GM12878 (cell line): ENCODE measurements at regions not wholly inside any gene's neighbourhood (a gene's known extent, or its start where the extent isn't known, plus 50 kb on each side); places are given as distances from the start of the nearest gene placed in this dataset.

Source experiments
- ATAC-seq: fragments of 200-7000 bp; cut with Tn5 transposase; 3 replicates; pipeline ENCODE4 v1.9.1; 2020; ENCODE audit warnings: mild to moderate bottlenecking, moderate library complexity
- BruUV-seq: library from RNA; stranded (reverse); fragments of 400-500 nt; replicated peaks from 2 replicates; lab custom pipeline; 2021; lab: Mats Ljungman, UMichigan
- CTCF ChIA-PET: fragments of 300-600 bp; sonication (Branson Sonifier 250); formaldehyde crosslinking; extraction: SDS; loops from one replicate; lab custom pipeline; 2021; ENCODE audit warnings: inconsistent platforms; lab: Yijun Ruan, JAX
- POLR2A ChIA-PET: fragments of 350-600 bp; formaldehyde crosslinking; extraction: SDS; loops from one replicate; lab custom pipeline; 2021; ENCODE audit warnings: inconsistent platforms; lab: Charles Lee
- RAD21 ChIA-PET: fragments of 300-600 bp; sonication (Branson Sonifier 250); formaldehyde crosslinking; loops from one replicate; lab custom pipeline; 2023; ENCODE audit warnings: antibody characterized with exemption; ENCODE audit not compliant: unreplicated experiment; lab: Charles Lee
- SMC1A ChIA-PET: fragments of 300-600 bp; sonication (Branson Sonifier 250); formaldehyde crosslinking; loops from one replicate; lab custom pipeline; 2023; ENCODE audit not compliant: unreplicated experiment, uncharacterized antibody; lab: Charles Lee
- DNase-seq: peaks from one replicate; pipeline ENCODE4 v3.0.0-alpha.2; 2011; ENCODE audit warnings: low read depth, low spot score
- FAIRE-seq: peaks from 3 replicates; lab custom pipeline; 2011; peaks lifted over from hg19 to GRCh38; lab: Jason Lieb, UNC
- H2AFZ ChIP-seq: 2 replicates; pipeline ENCODE4 v1.6.0; 2011; ENCODE audit warnings: low read depth, low read length, control low read depth; ENCODE audit not compliant: control insufficient read depth
- H3K27ac ChIP-seq: 2 replicates; pipeline ENCODE4 v1.5.1; 2011; ENCODE audit warnings: control low read depth; ENCODE audit not compliant: control insufficient read depth, insufficient read depth
- H3K27me3 ChIP-seq, 2 experiments: replicated peaks in 1 of 2; 2 replicates each; pipeline versions ENCODE4 v1.6.0 to v1.6.1; 2011; ENCODE audit warnings: low read length in 1 of 2; ENCODE audit not compliant: control insufficient read depth in 2 of 2, insufficient read depth in 2 of 2
- H3K36me3 ChIP-seq, 2 experiments: 2 replicates each; pipeline ENCODE4 v1.5.1; 2011; ENCODE audit warnings: low read length in 1 of 2; ENCODE audit not compliant: control insufficient read depth in 2 of 2, insufficient read depth in 2 of 2
- H3K4me1 ChIP-seq: 2 replicates; pipeline ENCODE4 v1.6.1; 2011; ENCODE audit warnings: mild to moderate bottlenecking, low read length, moderate library complexity, mixed read lengths; ENCODE audit not compliant: control insufficient read depth, insufficient read depth
- H3K4me2 ChIP-seq: 2 replicates; pipeline ENCODE4 v1.6.0; 2011; ENCODE audit warnings: control low read depth; ENCODE audit not compliant: control insufficient read depth, insufficient read depth
- H3K4me3 ChIP-seq: fragments of 200-600 bp; sonication (generic); 2 replicates; pipeline ENCODE4 v1.5.1; 2016
- H3K79me2 ChIP-seq: 2 replicates; pipeline ENCODE4 v1.6.0; 2011; ENCODE audit warnings: low read length; ENCODE audit not compliant: control insufficient read depth, insufficient read depth
- H3K9ac ChIP-seq: 2 replicates; pipeline ENCODE4 v1.8.0; 2011; ENCODE audit warnings: low read length, control low read depth, mixed read lengths; ENCODE audit not compliant: control insufficient read depth, insufficient read depth
- H3K9me3 ChIP-seq: replicated peaks from 3 replicates; pipeline ENCODE4 v1.5.1; 2011; ENCODE audit warnings: mild to moderate bottlenecking, low read length; ENCODE audit not compliant: control insufficient read depth, insufficient read depth
- H4K20me1 ChIP-seq: 2 replicates; pipeline ENCODE4 v1.6.0; 2011; ENCODE audit not compliant: control insufficient read depth, insufficient read depth
- CBX3 ChIP-seq: fragments of 200-600 bp; sonication (generic); IDR thresholded peaks from 2 replicates; pipeline ENCODE4 v1.6.1; 2016; ENCODE audit warnings: low read depth, borderline replicate concordance
- CBX5 ChIP-seq: sonication (generic); IDR thresholded peaks from 2 replicates; pipeline ENCODE4 v1.6.1; 2016; ENCODE audit warnings: low read depth, moderate library complexity, mild to moderate bottlenecking, inconsistent platforms
- CTCF ChIP-seq, 3 experiments: IDR thresholded peaks in 2 of 3; conservative IDR thresholded peaks in 1 of 3; 2 replicates each; pipeline ENCODE4 v1.5.1; 2011; ENCODE audit warnings: low read depth in 3 of 3, low read length in 3 of 3, mild to moderate bottlenecking in 3 of 3, control low read depth in 2 of 3, moderate library complexity in 2 of 3, inconsistent platforms in 1 of 3, mixed read lengths in 1 of 3; ENCODE audit not compliant: control insufficient read depth in 2 of 3, insufficient read depth in 1 of 3; ENCODE audit errors: extremely low read depth in 1 of 3
- FOXM1 ChIP-seq: IDR thresholded peaks from 2 replicates; pipeline ENCODE4 v1.6.1; 2012; ENCODE audit warnings: low read depth, mild to moderate bottlenecking, inconsistent platforms, low read length, moderate library complexity
- PKNOX1 ChIP-seq: fragments of 450-650 bp; IDR thresholded peaks from 2 replicates; pipeline ENCODE4 v1.6.1; 2016; ENCODE audit warnings: mild to moderate bottlenecking
- SMAD1 ChIP-seq: fragments of 450-650 bp; IDR thresholded peaks from 2 replicates; pipeline ENCODE4 v1.6.1; 2018; ENCODE audit warnings: mild to moderate bottlenecking, low read depth; ENCODE audit not compliant: partially characterized antibody
- SREBF1 ChIP-seq: IDR thresholded peaks from 2 replicates; pipeline ENCODE4 v1.6.1; 2012; ENCODE audit warnings: mild to moderate bottlenecking, low read length
- TARDBP ChIP-seq: IDR thresholded peaks from 2 replicates; pipeline ENCODE4 v1.6.1; 2016; ENCODE audit warnings: borderline replicate concordance
- ZNF592 ChIP-seq: fragments of 450-650 bp; IDR thresholded peaks from 2 replicates; pipeline ENCODE4 v1.6.1; 2017; ENCODE audit warnings: mild to moderate bottlenecking, moderate library complexity
- WGBS: methylation state at CpG from one replicate; pipeline ENCODE4 v1.1.6; 2016; ENCODE audit warnings: low lambda C conversion rate; ENCODE audit not compliant: insufficient replicate concordance, insufficient coverage; ENCODE audit errors: missing lambda C conversion rate; 5-methylcytosine and 5-hydroxymethylcytosine counted together
- in situ Hi-C: fragments of 300-500 bp; cut with MboI; formaldehyde crosslinking; loops from 9 replicates; pipeline ENCODE4 v1.14.3; 2018; ENCODE audit warnings: mixed read lengths
- intact Hi-C: fragments of 100-400 bp; cut with micrococcal nuclease; formaldehyde crosslinking; loops from one replicate; pipeline ENCODE4 v1.14.2; 2022; ENCODE audit not compliant: unreplicated experiment

GRCh38 chr12:115886666-115887065 is 390.8 kb downstream of the MED13L start:
- no peak for DNase-seq
- H3K4me1 ChIP-seq: no peaks in the 10 kb centered on the region
- 63% methylated on average over 4 of the region's 4 CpGs for WGBS
- H3K4me3 ChIP-seq: no peak overlapping the region
- H3K9ac ChIP-seq: no peak overlapping the region
- BruUV-seq: no TSS peak
- TF ChIP-seq TARDBP: no peak
- no peak for TF ChIP-seq CBX3
- no peak for TF ChIP-seq ZNF592
- TF ChIP-seq CTCF (IDR thresholded peaks at IDR 0.05 in 2 of 3, conservative IDR thresholded peaks at IDR 0.05 in 1 of 3; ENCODE audit: control insufficient read depth in 2 of 3, extremely low read depth in 1 of 3, insufficient read depth in 1 of 3, low read depth in 3 of 3, low read length in 3 of 3): no peak
- no peak for TF ChIP-seq SMAD1
- TF ChIP-seq CBX5: no peak
- TF ChIP-seq FOXM1: no peak
- no peak for TF ChIP-seq PKNOX1
- TF ChIP-seq SREBF1: no peak
- H3K36me3 ChIP-seq: no peaks in the 10 kb centered on the region
- in situ Hi-C loops: no loop called here
- no peaks in the 10 kb centered on the region for H3K79me2 ChIP-seq
- intact Hi-C loops: no loop called here
- H3K4me2 ChIP-seq: no peak overlapping the region
- SMC1A ChIA-PET: no interaction called here
- no peak for FAIRE-seq
- no peaks in the 10 kb centered on the region for H3K27me3 ChIP-seq
- POLR2A ChIA-PET: no interaction called here
- no peak overlapping the region for H2AFZ ChIP-seq
- H4K20me1 ChIP-seq: no peaks in the 10 kb centered on the region
- RAD21 ChIA-PET: no interaction called here
- no peaks in the 10 kb centered on the region for H3K9me3 ChIP-seq
- CTCF ChIA-PET: interaction anchor here (1.1 to 1.3 kb wide), 2 partner anchors 10 to 16 kb away, joined by 3 to 4 read pairs; no protein-coding TSS in a partner anchor
- no peak overlapping the region for H3K27ac ChIP-seq
- ATAC-seq: no peak
